Sigmoid colon (tissue), 4 donors: ENCODE measurements at regions not wholly inside any gene's neighbourhood (a gene's known extent, or its start where the extent isn't known, plus 50 kb on each side); places are given as distances from the start of the nearest gene placed in this dataset.

Experiments
- CTCF ChIP-seq, 4 experiments: fragments of 450-650 bp in 3 of 4; fragments of 200-600 bp in 1 of 4; IDR thresholded peaks; one replicate each; pipeline ENCODE4 v1.5.1; 2016 to 2019; ENCODE audit warnings: antibody characterized with exemption in 4 of 4, mild to moderate bottlenecking in 3 of 4, moderate library complexity in 2 of 4
- EP300 ChIP-seq, 4 donors: sonication (generic); formaldehyde crosslinking; IDR thresholded peaks; one replicate each; pipeline ENCODE4 v1.6.1; 2017; ENCODE audit warnings: antibody characterized with exemption in 4 of 4

DNA sequence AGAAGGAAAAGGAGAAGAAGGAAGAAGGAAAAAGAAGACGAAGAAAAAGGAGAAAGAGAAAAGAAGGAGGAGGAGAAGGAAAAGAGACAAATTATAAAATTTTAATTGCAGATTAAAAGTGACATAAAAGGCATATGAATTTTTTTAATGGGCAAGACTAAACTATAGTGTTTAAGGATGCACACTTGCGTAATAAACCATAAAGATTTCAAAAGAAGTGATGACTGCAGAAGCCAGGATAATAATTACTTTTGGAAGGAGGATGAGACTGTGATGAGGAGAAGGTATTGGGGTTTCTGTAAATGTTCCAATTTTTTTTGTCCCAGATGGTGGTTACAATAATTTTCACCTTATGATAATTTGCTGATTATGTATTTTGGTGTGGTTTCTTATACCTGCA lies 243.1 kb upstream of the PKN2 start:
- TF ChIP-seq EP300 (IDR thresholded peaks at IDR 0.05) = no peak
- TF ChIP-seq CTCF (IDR thresholded peaks at IDR 0.05) = no peak
